H9 (cell line): ENCODE measurements at regions not wholly inside any gene's neighbourhood (a gene's known extent, or its start where the extent isn't known, plus 50 kb on each side); places are given as distances from the start of the nearest gene placed in this dataset.

Experiments
- DNase-seq: peaks from one replicate; pipeline ENCODE4 v3.0.0-alpha.2; 2017
- H2AFZ ChIP-seq: one replicate; pipeline ENCODE4 v1.6.1; 2013; ENCODE audit warnings: mild to moderate bottlenecking, low read length, control low read depth, moderate library complexity
- H2AK5ac ChIP-seq: 2 replicates; pipeline ENCODE4 v1.6.1; 2013; ENCODE audit warnings: low read length, control low read depth, mixed read lengths; ENCODE audit not compliant: insufficient read length
- H2BK120ac ChIP-seq: one replicate; pipeline ENCODE4 v1.6.1; 2013; ENCODE audit warnings: low read depth, mild to moderate bottlenecking, low read length, control low read depth, inconsistent platforms; ENCODE audit not compliant: poor library complexity, severe bottlenecking
- H2BK12ac ChIP-seq: 2 replicates; pipeline ENCODE4 v1.6.1; 2013; ENCODE audit warnings: low read length, control low read depth, mixed read lengths, low read depth; ENCODE audit not compliant: insufficient read length
- H2BK15ac ChIP-seq: 2 replicates; pipeline ENCODE4 v1.6.1; 2013; ENCODE audit warnings: low read depth, low read length, control low read depth
- H2BK20ac ChIP-seq: one replicate; pipeline ENCODE4 v1.6.1; 2013; ENCODE audit warnings: low read depth, mild to moderate bottlenecking, low read length, control low read depth, inconsistent platforms; ENCODE audit not compliant: poor library complexity, severe bottlenecking
- H2BK5ac ChIP-seq: 2 replicates; pipeline ENCODE4 v1.6.1; 2013; ENCODE audit warnings: low read length, control low read depth, mixed read lengths; ENCODE audit not compliant: insufficient read length
- H3K14ac ChIP-seq: 2 replicates; pipeline ENCODE4 v1.6.1; 2013; ENCODE audit warnings: low read length, control low read depth; ENCODE audit not compliant: insufficient read depth
- H3K18ac ChIP-seq: 2 replicates; pipeline ENCODE4 v1.6.1; 2013; ENCODE audit warnings: low read depth, mild to moderate bottlenecking, mixed read lengths, low read length, control low read depth; ENCODE audit not compliant: insufficient read length
- H3K23ac ChIP-seq: 2 replicates; pipeline ENCODE4 v1.6.1; 2013; ENCODE audit warnings: low read length, control low read depth, mixed read lengths, low read depth; ENCODE audit not compliant: insufficient read length
- H3K23me2 ChIP-seq: 2 replicates; pipeline ENCODE4 v1.6.1; 2013; ENCODE audit warnings: low read depth, mild to moderate bottlenecking, mixed read lengths, low read length, control low read depth; ENCODE audit not compliant: insufficient read length, poor library complexity, severe bottlenecking
- H3K27ac ChIP-seq: 2 replicates; pipeline ENCODE4 v1.5.1; 2013; ENCODE audit warnings: low read length, control low read depth, mixed read lengths, low read depth; ENCODE audit not compliant: insufficient read length
- H3K27me3 ChIP-seq: 2 replicates; pipeline ENCODE4 v1.6.1; 2013; ENCODE audit warnings: low read length, control low read depth, inconsistent platforms; ENCODE audit not compliant: insufficient read depth
- H3K4ac ChIP-seq: 2 replicates; pipeline ENCODE4 v1.6.1; 2013; ENCODE audit warnings: low read depth, mild to moderate bottlenecking, control low read depth, inconsistent platforms, low read length, moderate library complexity
- H3K4me1 ChIP-seq: 2 replicates; pipeline ENCODE4 v1.6.1; 2013; ENCODE audit warnings: low read length, control low read depth, inconsistent platforms; ENCODE audit not compliant: insufficient read depth
- H3K4me2 ChIP-seq: 2 replicates; pipeline ENCODE4 v1.6.1; 2013; ENCODE audit warnings: low read length, control low read depth, mixed read lengths; ENCODE audit not compliant: insufficient read length, insufficient read depth
- H3K56ac ChIP-seq: 2 replicates; pipeline ENCODE4 v1.6.1; 2013; ENCODE audit warnings: low read depth, mild to moderate bottlenecking, mixed read lengths, low read length, control low read depth; ENCODE audit not compliant: insufficient read length
- H3K79me1 ChIP-seq: 2 replicates; pipeline ENCODE4 v1.6.1; 2013; ENCODE audit warnings: low read depth, mild to moderate bottlenecking, moderate library complexity, low read length, control low read depth, inconsistent platforms; ENCODE audit not compliant: insufficient read depth, poor library complexity, severe bottlenecking
- H3K79me2 ChIP-seq: 2 replicates; pipeline ENCODE4 v1.6.1; 2013; ENCODE audit warnings: low read length, control low read depth, inconsistent platforms; ENCODE audit not compliant: insufficient read depth
- H3K9ac ChIP-seq: 2 replicates; pipeline ENCODE4 v1.6.1; 2013; ENCODE audit warnings: low read length, control low read depth, mixed read lengths; ENCODE audit not compliant: insufficient read length; ENCODE audit errors: extremely low read depth
- H3K9me3 ChIP-seq: one replicate; pipeline ENCODE4 v1.6.1; 2013; ENCODE audit warnings: low read depth, low read length, inconsistent platforms; ENCODE audit not compliant: control insufficient read depth
- H3T11ph ChIP-seq: one replicate; pipeline ENCODE4 v1.6.1; 2013; ENCODE audit warnings: mild to moderate bottlenecking, low read length, control low read depth, inconsistent platforms
- H4K20me1 ChIP-seq: one replicate; pipeline ENCODE4 v1.6.1; 2013; ENCODE audit not compliant: control insufficient read depth, insufficient read length, insufficient read depth
- H4K5ac ChIP-seq: 2 replicates; pipeline ENCODE4 v1.6.1; 2013; ENCODE audit warnings: low read depth, mild to moderate bottlenecking, mixed read lengths, low read length, control low read depth; ENCODE audit not compliant: insufficient read length
- H4K8ac ChIP-seq: replicated peaks from 2 replicates; pipeline ENCODE4 v1.6.1; 2013; ENCODE audit warnings: low read length, control low read depth, mixed read lengths, low read depth; ENCODE audit not compliant: insufficient read length
- H4K91ac ChIP-seq: 2 replicates; pipeline ENCODE4 v1.6.1; 2013; ENCODE audit warnings: low read depth, mild to moderate bottlenecking, moderate library complexity, mixed read lengths, low read length, control low read depth; ENCODE audit not compliant: insufficient read length
- H3K27ac Mint-ChIP-seq, 3 experiments: 2 replicates in 2 of 3; 3 replicates in 1 of 3; pipeline ENCODE4 v1.8.0; 2020 to 2021; ENCODE audit warnings: mixed read lengths in 3 of 3, mild to moderate bottlenecking in 1 of 3, moderate library complexity in 1 of 3
- H3K27me3 Mint-ChIP-seq: 2 replicates; pipeline ENCODE4 v1.8.0; 2021; ENCODE audit warnings: low read depth, mild to moderate bottlenecking, moderate library complexity, mixed read lengths
- H3K36me3 Mint-ChIP-seq, 3 experiments: 2 replicates in 2 of 3; 3 replicates in 1 of 3; pipeline ENCODE4 v1.8.0; 2020 to 2021; ENCODE audit warnings: low read depth in 3 of 3, mixed read lengths in 3 of 3; ENCODE audit not compliant: insufficient read depth in 1 of 3
- H3K4me1 Mint-ChIP-seq, 2 experiments: 2 replicates each; pipeline ENCODE4 v1.8.0; 2020; ENCODE audit warnings: mixed read lengths in 2 of 2
- H3K4me3 Mint-ChIP-seq, 2 experiments: 2 replicates in 1 of 2; 3 replicates in 1 of 2; pipeline ENCODE4 v1.8.0; 2020 to 2021; ENCODE audit warnings: mild to moderate bottlenecking in 2 of 2, mixed read lengths in 2 of 2, moderate library complexity in 1 of 2
- H3K9me3 Mint-ChIP-seq, 2 experiments: 2 replicates in 1 of 2; 3 replicates in 1 of 2; pipeline ENCODE4 v1.8.0; 2020; ENCODE audit warnings: mild to moderate bottlenecking in 2 of 2, mixed read lengths in 2 of 2, moderate library complexity in 1 of 2
- CTCF ChIP-seq: fragments of 200-600 bp; sonication (generic); conservative IDR thresholded peaks from 3 replicates; pipeline ENCODE4 v1.8.0; 2021; ENCODE audit warnings: antibody characterized with exemption, mild to moderate bottlenecking
- WGBS: extraction: QIAGEN DNeasy Blood & Tissue Kit; methylation state at CpG from one replicate; pipeline ENCODE4 v1.1.7; 2013; ENCODE audit warnings: missing lambda C conversion rate, low lambda C conversion rate, mixed read lengths; ENCODE audit not compliant: insufficient read length; ENCODE audit errors: extremely low coverage; 5-methylcytosine and 5-hydroxymethylcytosine counted together

- H4K20me1 ChIP-seq = no peaks in the 10 kb centered on the region
- H3K27me3 ChIP-seq = no peaks in the 10 kb centered on the region
- no peak for TF ChIP-seq CTCF
- no peak overlapping the region for H2BK120ac ChIP-seq
- H3K4ac ChIP-seq = no peak overlapping the region
- no peaks in the 10 kb centered on the region for H3K9me3 ChIP-seq
- H2BK15ac ChIP-seq = no peak overlapping the region
- H3K18ac ChIP-seq = no peak overlapping the region
- no peak overlapping the region for H3K23ac ChIP-seq
- no peak overlapping the region for H3K27ac Mint-ChIP-seq
- no CpG with 5 or more reads among the region's 2 CpGs for WGBS
- no peaks in the 10 kb centered on the region for H3K79me1 ChIP-seq
- no peaks in the 10 kb centered on the region; a peak in 1 of 7 replicates for H3K36me3 Mint-ChIP-seq
- H3K9me3 Mint-ChIP-seq = no peaks in the 10 kb centered on the region
- H2BK12ac ChIP-seq = no peak overlapping the region
- no peak overlapping the region for H2BK20ac ChIP-seq
- no peak overlapping the region for H3K9ac ChIP-seq
- no peak overlapping the region for H2AFZ ChIP-seq
- no peak overlapping the region for H3T11ph ChIP-seq
- no peaks in the 10 kb centered on the region for H3K79me2 ChIP-seq
- no peaks in the 10 kb centered on the region for H3K23me2 ChIP-seq
- no peak overlapping the region for H4K91ac ChIP-seq
- no peak overlapping the region for H3K4me3 Mint-ChIP-seq
- no peak for DNase-seq
- no peak overlapping the region for H4K8ac ChIP-seq
- no peak overlapping the region for H2AK5ac ChIP-seq
- H3K14ac ChIP-seq = no peak overlapping the region
- no peak overlapping the region for H2BK5ac ChIP-seq
- H3K27ac ChIP-seq = no peak overlapping the region
- H3K4me1 Mint-ChIP-seq = peaks cover 29 to 32% of the 10 kb centered on the region in 2 experiments
- H3K56ac ChIP-seq = no peak overlapping the region
- no peak overlapping the region for H4K5ac ChIP-seq
- H3K4me1 ChIP-seq = peaks cover 6% of the 10 kb centered on the region; the same call in 1 of the 2 replicates
- no peak overlapping the region for H3K4me2 ChIP-seq
- H3K27me3 Mint-ChIP-seq = no peaks in the 10 kb centered on the region
These were observed 367.8 kb upstream of the UMPS start for GRCh38 chr3:124362455-124362854.
